AG09309 (cell line): ENCODE measurements at regions not wholly inside any gene's neighbourhood (a gene's known extent, or its start where the extent isn't known, plus 50 kb on each side); places are given as distances from the start of the nearest gene placed in this dataset.

ENCODE experiments used
- DNase-seq: peaks from one replicate; pipeline ENCODE4 v3.0.0-alpha.2; 2010; ENCODE audit warnings: low read depth
- H3K4me3 ChIP-seq: 2 replicates; pipeline ENCODE4 v1.5.1; 2011; ENCODE audit warnings: mild to moderate bottlenecking, low read depth, low read length, moderate library complexity; ENCODE audit not compliant: control insufficient read depth
- TF ChIP-seq, protein P1 (sequence below): IDR thresholded peaks from 2 replicates; pipeline ENCODE4 v1.5.1; 2011; ENCODE audit warnings: mild to moderate bottlenecking, low read depth, low read length, inconsistent platforms; ENCODE audit not compliant: insufficient read depth, control insufficient read depth; ENCODE audit errors: missing control alignments

DNA sequence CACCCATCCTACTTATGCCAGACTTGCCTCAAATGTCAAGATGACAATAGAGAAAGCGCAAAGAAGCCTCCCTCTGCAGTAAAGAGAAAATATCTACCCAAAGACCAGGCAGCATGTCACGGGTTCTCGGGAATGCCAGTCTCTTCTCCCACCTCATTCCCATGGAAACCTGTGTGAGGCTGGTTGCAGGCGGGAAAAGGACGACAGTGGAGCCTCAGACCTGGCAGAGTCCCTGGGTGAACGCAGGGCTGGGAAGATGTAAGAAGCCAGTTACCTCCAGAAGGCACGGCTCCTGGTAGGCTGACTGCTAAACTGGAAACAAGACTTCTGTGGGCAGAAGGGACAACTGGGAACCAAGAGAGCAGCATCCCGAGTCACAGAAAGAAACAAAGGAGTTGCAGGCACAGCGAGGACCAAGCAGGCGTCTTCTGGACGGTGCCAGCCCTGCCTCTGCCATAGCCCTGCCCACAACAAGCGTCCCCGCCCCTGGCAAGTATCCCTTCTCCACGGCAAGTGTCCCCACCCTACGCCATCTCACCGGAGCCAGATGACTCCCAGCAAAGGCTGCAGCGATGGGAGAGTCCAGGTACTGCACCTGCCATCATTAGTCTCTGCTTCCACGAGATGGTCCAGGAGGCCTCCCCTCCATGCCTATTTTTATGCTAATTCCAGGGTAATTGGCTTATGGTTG lies 440.8 kb upstream of the MYT1L start:
- no peak for DNase-seq
- H3K4me3 ChIP-seq, result no peak overlapping the region
- TF ChIP-seq, protein P1, sequence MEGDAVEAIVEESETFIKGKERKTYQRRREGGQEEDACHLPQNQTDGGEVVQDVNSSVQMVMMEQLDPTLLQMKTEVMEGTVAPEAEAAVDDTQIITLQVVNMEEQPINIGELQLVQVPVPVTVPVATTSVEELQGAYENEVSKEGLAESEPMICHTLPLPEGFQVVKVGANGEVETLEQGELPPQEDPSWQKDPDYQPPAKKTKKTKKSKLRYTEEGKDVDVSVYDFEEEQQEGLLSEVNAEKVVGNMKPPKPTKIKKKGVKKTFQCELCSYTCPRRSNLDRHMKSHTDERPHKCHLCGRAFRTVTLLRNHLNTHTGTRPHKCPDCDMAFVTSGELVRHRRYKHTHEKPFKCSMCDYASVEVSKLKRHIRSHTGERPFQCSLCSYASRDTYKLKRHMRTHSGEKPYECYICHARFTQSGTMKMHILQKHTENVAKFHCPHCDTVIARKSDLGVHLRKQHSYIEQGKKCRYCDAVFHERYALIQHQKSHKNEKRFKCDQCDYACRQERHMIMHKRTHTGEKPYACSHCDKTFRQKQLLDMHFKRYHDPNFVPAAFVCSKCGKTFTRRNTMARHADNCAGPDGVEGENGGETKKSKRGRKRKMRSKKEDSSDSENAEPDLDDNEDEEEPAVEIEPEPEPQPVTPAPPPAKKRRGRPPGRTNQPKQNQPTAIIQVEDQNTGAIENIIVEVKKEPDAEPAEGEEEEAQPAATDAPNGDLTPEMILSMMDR, result no peak

DNA sequence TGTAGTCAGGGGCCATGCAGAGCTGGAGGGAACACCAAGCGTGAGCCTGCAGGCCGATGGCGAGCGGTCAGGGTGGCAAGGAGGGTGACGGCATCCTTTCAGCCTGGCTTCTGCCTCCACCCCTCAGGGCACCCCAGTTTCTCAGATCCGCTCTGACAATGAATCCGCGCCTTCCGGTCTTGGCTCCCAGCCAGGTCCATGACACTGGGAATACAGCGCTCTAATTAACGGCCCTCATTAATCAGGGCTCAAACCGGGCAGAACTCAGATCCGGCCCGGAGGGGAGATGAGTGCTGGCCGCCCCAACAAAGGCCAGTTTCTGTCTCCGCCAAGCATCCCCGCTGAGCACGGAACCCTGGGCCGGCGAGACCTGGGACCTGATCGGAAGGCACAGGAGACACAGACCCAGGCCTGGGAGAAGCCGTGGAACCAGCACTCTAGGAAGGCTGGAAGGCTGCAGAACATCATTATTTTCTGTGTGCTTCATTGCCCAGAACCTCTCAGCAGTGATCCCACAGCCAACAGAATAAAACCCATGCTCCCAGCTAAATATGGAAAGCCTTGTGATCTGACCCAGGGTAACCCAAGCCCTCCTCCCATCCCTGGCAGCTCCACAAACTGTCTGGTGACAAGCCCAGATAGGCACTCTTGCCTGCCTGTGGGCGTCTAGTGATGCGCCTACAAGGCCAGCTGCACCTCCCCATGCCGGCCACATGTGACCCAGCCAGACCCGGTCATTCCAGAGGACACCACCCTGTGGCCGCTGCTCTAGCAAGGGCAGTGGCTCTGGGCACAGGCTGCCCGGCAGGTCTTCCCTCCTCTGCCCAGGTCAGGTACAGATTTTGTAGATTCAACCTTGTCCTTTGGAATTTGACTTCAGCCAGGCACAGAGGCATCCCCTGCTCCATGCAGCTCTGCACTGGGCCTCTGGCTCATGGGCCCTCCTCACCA lies 438.7 kb upstream of the MYT1L start:
- no peak overlapping the region for H3K4me3 ChIP-seq
- DNase-seq, result no peak
- TF ChIP-seq, protein P1, result no peak

DNA sequence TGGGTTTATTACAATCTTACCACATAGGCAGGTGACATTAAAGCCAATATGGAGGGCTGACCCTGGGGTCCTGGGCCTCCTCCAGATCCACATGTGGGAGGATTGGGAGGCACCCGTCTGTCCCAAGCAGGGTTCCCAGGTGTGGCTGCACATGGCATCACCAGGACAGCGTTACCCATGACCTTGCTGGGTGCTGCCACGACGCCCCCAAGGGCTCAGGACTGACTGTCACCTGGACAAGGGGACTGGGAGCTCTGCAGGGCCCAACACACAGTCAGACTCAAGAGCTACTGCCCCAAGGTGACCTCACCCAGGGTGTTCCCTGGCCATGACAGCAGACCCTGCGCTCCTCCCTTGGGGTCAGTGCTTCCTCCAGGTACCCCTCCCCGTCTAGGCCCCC lies 437.4 kb upstream of the MYT1L start:
- DNase-seq, result no peak
- TF ChIP-seq, protein P1, result no peak

DNA sequence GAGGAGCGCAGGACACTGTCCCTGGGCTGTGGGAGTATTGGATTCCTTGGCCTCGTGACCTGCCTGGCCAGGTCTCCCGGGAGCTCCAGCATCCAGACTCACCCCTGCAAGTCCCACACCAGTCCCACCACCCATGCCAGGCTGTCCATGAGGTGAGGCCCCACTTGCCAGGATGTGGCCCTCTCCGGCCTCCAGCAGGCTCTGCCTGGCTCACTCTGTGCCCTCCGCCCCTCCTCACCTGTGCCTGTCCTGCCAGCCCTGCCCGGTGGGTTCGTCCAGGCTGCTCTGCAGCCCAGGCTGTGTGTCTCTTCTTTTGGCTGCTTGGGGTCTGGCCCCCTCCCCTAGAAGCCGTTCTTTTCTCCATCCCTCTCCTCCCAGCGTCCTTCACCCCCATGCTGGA lies 436.8 kb upstream of the MYT1L start:
- DNase-seq, result no peak
- TF ChIP-seq, protein P1, result no peak
- no peak overlapping the region for H3K4me3 ChIP-seq

More for the DNA sequence above, 437.4 kb upstream of the MYT1L start:
- no peak overlapping the region for H3K4me3 ChIP-seq

DNA sequence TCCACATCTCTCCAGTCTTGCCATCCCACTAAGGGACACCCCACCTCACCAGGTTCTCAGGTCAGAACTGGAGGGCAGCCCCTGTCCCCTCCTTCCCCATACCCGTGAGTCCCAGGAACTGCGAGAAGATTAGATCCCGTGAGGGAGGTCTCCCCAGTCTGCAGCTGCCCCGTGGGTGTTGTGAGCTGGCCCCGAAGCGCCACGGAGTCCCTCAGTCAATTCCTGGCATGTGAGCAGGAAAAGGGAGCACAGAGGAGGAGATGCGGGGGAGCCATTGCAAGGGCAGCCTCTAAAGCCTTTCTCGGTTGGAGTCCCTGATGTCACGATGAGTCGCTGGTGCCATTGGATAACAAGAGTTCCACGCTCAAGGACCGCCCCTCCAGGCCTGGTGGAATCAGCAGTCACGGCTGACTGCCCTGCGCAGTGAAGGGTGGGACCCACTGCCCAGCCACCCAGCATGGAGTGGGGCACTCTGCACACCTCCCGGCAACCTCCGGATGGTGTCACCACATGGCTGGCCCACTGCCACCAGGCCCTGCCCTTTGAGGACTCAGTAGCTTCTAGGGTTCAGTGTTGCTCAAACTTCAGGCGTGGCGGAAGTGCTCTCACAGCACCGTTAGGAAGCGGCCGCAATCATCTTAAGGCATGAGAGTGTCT lies 434.9 kb upstream of the MYT1L start:
- TF ChIP-seq, protein P1, result no peak
- DNase-seq, result no peak

DNA sequence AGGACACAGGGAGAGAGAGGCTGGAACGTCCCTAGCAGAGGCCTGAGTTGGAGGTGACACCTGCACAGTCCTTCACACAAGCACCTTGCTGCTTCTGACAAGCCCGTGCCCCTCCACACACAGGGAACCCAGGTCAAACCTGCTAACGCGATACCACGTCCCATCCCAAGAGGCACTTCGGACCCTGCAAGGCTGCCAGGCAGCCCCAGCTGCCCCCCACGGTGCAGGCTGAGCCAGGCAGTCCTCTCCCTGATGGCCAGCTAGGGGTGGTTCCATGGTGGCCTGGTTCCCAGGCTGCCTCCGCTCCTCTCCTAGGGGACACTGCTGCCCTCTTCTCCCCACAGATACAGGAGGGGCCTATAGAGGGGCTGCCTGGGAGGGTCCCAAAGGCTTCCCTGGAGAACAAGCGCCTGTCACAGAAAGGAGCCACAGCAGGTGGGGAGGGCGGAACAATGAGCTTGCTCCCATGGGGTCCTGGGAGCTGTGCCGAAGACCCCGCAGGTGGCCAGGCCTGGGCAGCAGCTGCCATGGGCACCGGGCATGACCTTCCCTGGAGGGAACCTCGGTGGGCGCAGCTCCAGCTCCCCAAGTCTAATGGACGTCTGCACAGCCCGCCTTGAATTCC lies 434.2 kb upstream of the MYT1L start:
- no peak overlapping the region for H3K4me3 ChIP-seq
- TF ChIP-seq, protein P1, result no peak
- DNase-seq, result no peak

More for the DNA sequence above, 434.9 kb upstream of the MYT1L start:
- no peak overlapping the region for H3K4me3 ChIP-seq
